Islet precursor cell (in vitro differentiated cells): ENCODE measurements at regions not wholly inside any gene's neighbourhood (a gene's known extent, or its start where the extent isn't known, plus 50 kb on each side); places are given as distances from the start of the nearest gene placed in this dataset.
A peak's percentile ranks its signal among the peaks of the same experiment; 100 is the strongest.
"Not testable (repeated sequence)": the region's sequence is repeated elsewhere in the genome, so short reads cannot be mapped to it uniquely, and the experiment has no call there.

Experiments
- DNase-seq: peaks from one replicate; pipeline ENCODE4 v3.0.0-alpha.2; 2018

- no peak for DNase-seq
Observed at GRCh38 chr5:75940418-75940817, 142.8 kb upstream of the SV2C start.

DNA sequence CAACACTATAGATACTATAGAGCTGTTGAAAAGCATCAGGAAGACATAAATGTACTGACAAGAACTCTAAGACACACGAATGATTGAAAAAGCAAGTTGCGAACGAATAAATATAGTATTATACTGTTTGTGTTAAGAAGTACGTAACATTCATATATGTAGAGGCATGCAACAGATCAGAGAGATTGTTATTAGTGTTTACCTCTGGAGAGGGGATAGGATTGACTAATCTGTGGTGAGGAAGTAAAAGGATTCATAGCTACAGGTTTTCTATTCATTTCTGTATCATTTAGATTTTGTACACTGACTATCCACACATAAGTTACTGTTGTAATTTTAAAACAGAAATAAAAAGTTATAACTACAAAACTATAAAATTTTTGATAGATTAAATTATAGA lies 147.6 kb upstream of the SV2C start:
- no peak for DNase-seq

DNA sequence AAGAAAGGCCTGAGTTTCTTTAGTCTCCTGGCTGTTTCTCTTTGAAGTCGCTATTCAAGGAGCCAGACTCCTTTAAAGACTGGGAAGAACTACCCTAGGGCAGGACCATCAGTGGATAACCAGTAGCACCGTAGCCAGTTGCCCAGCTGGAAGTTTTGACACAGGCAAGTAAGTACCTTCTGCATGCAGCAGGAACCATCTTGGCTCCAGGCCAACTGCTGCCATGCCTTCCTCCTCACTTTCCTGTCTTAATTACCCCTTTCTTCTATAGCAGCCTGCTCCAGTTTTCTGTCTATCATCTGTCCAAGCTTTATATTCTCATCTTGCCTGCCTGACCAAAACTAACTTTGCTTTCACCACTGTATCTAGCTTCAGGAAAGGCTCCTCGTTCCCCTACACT lies 149.7 kb upstream of the SV2C start:
- DNase-seq, result no peak

GRCh38 chr5:75931175-75931574 lies 152.0 kb upstream of the SV2C start:
- DNase-seq, result no peak

- DNase-seq, result no peak
Observed at GRCh38 chr5:75928992-75929391, 154.2 kb upstream of the SV2C start.

GRCh38 chr5:75922480-75922879 lies 160.7 kb upstream of the SV2C start:
- DNase-seq, result no peak

- no peak for DNase-seq
Observed at GRCh38 chr5:75921011-75921410, 162.2 kb upstream of the SV2C start.

DNA sequence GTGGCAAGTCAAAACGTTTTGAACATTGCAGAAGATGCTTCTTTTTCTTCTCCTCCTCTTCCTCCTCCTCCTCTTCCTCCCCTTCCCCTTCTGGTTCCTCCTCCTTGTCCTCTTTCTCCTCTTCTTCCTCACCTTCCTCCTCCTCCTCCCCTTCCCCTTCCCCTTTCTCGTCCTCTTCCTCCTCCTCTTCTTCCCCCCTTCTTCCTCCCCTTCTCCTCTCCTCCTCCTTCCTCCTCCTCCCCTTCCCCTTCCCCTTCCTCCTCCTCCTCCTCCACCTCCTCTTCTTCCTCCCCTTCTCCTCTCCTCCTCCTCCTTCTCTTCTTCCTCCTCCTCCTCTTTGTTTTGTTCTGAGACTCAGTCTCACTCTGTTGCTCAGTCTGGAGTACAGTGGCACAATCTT lies 167.0 kb upstream of the SV2C start:
- no peak for DNase-seq

DNA sequence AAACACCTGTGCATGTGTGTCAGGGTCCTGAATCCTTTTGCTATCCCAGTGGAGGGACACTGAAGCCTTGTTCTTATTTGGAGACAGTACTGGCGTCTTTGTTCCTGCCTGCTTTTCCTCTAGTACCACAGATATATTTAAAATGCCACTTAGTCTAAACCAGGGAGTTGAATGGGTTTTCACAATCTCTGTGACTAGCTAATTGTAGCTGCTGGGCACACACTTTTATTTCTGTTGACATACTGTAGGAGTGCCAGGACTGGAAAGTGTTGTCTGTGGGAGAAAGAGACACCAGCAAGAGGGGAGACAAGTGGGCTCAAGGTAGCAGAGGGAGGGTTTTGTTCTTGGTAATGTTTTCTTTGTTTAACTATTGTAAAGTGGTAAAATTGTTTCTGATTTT lies 174.0 kb upstream of the SV2C start:
- no peak for DNase-seq

- DNase-seq, result no peak
Observed at GRCh38 chr5:75907651-75908050, 175.5 kb upstream of the SV2C start.

DNA sequence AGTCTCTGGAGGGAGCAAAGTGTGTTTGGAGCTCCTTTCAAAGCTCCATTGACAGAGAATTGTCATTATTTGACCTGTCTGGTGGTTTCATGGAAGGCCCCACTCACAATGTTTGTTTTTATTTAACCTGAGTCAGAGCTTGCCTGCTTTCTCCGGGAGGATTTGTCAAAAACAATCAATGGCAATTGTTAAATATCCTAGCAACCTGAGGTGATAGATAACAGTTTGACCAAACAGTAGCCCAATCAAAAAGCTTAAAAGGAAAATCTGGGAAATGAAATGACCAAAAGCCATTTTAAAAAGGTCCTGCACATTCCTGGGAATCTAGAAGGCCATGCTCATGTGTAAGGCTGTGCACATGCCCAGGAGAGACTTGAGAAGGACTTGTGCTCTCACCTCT lies 177.2 kb upstream of the POC5 start:
- no peak for DNase-seq

GRCh38 chr5:75891736-75892135 lies 174.5 kb upstream of the POC5 start:
- no peak for DNase-seq

DNA sequence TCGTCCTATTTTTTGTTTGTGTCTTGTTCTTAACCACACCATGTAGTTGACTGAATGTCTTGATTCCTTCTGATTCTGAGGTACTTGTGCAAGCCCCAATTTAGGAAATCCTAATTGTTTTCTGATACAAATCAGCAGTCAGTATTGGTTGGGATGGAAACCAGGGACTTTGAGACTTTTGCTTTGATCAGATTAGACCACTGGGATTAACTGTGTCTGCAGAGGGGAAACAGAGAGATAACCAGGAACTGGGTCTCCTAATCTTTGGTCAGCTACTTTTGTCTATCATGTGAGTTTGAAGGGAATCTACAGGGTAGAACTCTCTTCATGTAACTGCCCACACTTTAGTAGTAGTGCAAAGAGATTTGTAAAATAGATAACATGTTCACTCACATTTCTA lies 173.8 kb upstream of the POC5 start:
- no peak for DNase-seq

- no peak for DNase-seq
Observed at GRCh38 chr5:75890546-75890945, 173.3 kb upstream of the POC5 start.

- no peak for DNase-seq
Observed at GRCh38 chr5:75886706-75887105, 169.5 kb upstream of the POC5 start.

DNA sequence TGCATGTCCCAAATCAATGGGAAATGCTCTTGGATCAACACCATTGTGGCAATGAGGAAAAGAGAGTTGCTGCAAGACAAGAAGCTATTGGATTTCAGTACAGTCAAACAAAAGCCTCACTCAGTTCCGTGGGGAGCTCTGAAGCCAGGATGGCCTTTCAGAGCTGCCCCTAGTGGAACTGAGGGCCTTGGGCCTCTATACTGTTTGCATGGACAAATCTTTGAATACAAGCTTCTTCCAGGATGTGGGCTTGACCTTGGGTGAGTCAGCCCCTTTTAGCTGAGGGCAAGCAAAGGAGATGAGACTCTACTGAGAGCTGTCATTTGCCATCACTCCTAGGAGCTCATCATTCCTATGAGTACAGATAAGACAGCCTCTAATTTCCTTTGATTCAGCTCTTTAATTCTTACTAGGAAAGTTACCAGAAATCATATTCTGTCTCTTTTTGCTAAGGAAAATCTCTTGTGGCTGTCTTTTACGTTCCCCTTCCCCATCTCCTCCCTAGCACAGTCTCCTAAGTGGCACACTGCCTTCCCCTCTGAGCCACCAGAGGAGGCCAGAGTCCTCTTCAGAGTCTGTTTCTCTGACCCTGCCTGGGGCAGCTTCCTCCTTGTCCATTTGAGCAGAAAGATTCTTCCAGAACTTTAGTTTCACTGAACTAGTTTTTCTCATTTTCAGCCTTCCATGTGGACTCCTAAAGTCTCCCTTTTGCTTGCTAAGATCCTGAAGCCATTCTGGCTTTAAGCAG lies 168.8 kb upstream of the POC5 start:
- peak; percentile 71 for DNase-seq

DNA sequence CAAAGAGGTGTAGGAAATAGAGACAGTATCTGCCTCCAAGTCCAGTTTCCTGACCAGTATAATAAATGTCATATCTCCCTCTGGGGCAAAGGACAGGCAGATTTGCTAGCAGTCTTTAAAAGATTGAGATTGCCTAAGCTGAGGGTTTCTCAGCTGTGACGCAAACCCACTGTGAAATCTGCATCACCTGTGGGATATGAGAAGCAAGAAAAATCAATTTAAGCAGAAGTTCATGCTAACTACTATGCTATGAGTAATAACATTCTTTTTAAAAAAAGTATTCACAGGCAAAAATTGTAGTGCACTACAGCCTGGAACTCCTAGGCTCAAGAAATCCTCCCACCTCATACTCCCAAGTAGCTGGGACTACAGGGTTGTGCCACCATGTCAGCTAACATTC lies 168.1 kb upstream of the POC5 start:
- DNase-seq, result no peak

GRCh38 chr5:75869891-75870290 lies 152.7 kb upstream of the POC5 start:
- DNase-seq, result no peak

DNA sequence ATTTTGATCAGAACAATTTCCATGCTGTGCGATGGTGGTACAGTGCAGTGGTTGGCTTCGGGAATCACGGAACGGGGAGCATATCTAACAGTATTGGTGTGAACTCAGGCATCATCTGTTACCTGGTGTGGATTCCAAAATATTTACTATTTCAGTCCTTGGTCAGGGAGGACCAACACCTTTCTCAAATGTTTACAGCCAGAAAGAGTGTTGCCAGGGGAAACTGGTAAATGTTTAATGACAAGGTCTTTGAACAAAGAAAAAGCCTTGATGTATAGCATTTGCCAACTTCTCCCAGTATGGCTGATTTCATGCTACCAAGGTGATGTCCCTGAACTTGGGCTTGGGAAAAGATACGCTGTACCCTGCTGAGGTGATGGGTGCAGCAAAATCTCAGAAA lies 145.6 kb upstream of the POC5 start:
- no peak for DNase-seq

GRCh38 chr5:75859621-75860020 lies 142.4 kb upstream of the POC5 start:
- DNase-seq, result not testable (repeated sequence)

DNA sequence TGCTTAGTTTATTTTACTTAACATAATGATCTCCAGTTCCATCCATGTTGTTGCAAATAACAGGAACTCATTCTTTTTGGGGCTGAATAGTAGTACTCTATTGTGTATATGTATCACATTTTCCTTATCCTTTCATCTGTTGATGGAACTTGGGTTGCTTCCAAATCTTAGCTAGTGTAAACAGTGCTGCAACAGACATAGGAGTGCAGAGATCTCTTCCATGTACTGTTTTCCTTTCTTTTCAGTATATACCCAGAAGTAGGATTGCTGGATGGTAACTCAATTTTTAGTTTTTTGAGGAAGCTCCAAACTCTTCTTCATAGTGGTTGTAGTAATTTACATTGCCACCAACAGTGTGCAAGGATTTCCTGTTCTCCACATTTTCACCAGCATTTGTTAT lies 138.8 kb upstream of the POC5 start:
- no peak for DNase-seq

DNA sequence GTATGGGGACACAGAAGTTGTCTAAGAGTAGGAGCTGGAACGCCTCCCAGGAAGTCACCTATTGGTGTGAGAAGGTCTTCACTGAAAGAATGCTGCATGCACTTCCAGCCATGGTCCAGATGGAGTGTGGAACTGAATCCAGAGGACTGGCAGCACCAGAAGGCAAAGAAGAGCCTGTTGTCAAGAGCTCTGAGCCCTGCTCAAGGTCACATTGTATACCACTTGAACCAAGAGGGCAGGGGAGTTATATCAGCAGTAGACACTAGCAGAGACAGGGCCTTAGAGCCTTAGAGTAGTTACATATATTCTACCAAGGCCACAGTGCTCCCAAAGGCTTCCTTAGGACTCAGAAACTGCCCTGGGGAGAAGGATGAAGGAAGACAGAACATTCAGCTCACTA lies 130.8 kb upstream of the POC5 start:
- DNase-seq, result no peak

DNA sequence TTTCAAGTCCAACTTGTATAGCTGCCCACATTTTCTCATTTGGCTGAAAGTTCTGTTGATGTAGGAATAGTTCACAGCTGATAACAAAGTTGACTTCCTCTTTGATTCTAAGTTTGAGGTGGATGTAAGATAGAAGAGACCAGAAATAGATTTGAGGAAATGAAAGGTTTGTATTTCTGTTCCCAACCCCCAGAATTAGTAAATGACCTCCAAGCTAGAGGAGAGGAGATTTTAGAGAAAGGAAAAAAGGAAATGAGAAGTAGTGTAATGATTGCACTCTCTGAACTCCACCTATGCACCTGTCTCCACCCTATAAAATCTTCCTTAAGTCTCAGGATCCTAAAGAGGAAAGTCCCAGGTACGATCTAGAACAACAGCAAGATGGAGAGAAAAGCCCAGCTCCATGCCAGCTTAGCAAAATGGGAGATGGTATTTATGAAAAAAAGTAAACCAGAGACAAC lies 130.4 kb upstream of the POC5 start:
- no peak for DNase-seq

- no peak for DNase-seq
Observed at GRCh38 chr5:75844301-75844700, 127.1 kb upstream of the POC5 start.

- DNase-seq, result no peak
Observed at GRCh38 chr5:75843319-75843718, 126.1 kb upstream of the POC5 start.
